IgD-negative memory B cell (primary cell): ENCODE measurements at regions not wholly inside any gene's neighbourhood (a gene's known extent, or its start where the extent isn't known, plus 50 kb on each side); places are given as distances from the start of the nearest gene placed in this dataset.
"Not testable (repeated sequence)": the region's sequence is repeated elsewhere in the genome, so short reads cannot be mapped to it uniquely, and the experiment has no call there.

Experiments used
- H3K27ac Mint-ChIP-seq, 3 donors: one replicate each; pipeline ENCODE4 v1.8.0; 2020 to 2022; ENCODE audit warnings: mild to moderate bottlenecking in 3 of 3, mixed read lengths in 3 of 3, moderate library complexity in 1 of 3
- H3K27me3 Mint-ChIP-seq: one replicate; pipeline ENCODE4 v1.8.0; 2021; ENCODE audit warnings: mixed read lengths
- H3K36me3 Mint-ChIP-seq: one replicate; pipeline ENCODE4 v1.8.0; 2020; ENCODE audit warnings: mild to moderate bottlenecking, mixed read lengths
- H3K4me1 Mint-ChIP-seq, 3 donors: one replicate each; pipeline ENCODE4 v1.8.0; 2020 to 2022; ENCODE audit warnings: mixed read lengths in 3 of 3, mild to moderate bottlenecking in 1 of 3
- H3K4me3 Mint-ChIP-seq, 4 donors: one replicate each; pipeline ENCODE4 v1.8.0; 2020 to 2022; ENCODE audit warnings: mild to moderate bottlenecking in 4 of 4, mixed read lengths in 4 of 4, moderate library complexity in 3 of 4
- H3K9me3 Mint-ChIP-seq, 3 donors: one replicate each; pipeline ENCODE4 v1.8.0; 2020 to 2021; ENCODE audit warnings: mixed read lengths in 3 of 3, mild to moderate bottlenecking in 1 of 3

GRCh38 chr5:156208271-156208670 is 118.7 kb upstream of the SGCD start:
- no peaks in the 10 kb centered on the region for H3K36me3 Mint-ChIP-seq
- H3K27me3 Mint-ChIP-seq, result no peaks in the 10 kb centered on the region
- H3K27ac Mint-ChIP-seq, result no peak overlapping the region
- H3K9me3 Mint-ChIP-seq, result peaks cover 0 to 6% (median 2%) of the 10 kb centered on the region in 3 donors
- H3K4me3 Mint-ChIP-seq, result no peak overlapping the region
- H3K4me1 Mint-ChIP-seq, result no peaks in the 10 kb centered on the region

GRCh38 chr5:156218367-156219158 is 108.4 kb upstream of the SGCD start:
- Mint-ChIP-seq H3K9me3 (peaks cover 0 to 4% (median 2%) of the 10 kb centered on the region in 3 donors), H3K36me3 (no peaks in the 10 kb centered on the region), H3K4me3 (no peak overlapping the region), H3K4me1 (no peaks in the 10 kb centered on the region), H3K27ac (no peak overlapping the region), H3K27me3 (peaks cover 2% of the 10 kb centered on the region)

GRCh38 chr5:156219483-156220005 is 107.4 kb upstream of the SGCD start:
- Mint-ChIP-seq H3K27ac (no peak overlapping the region), H3K27me3 (peaks cover 2% of the 10 kb centered on the region), H3K4me1 (no peaks in the 10 kb centered on the region), H3K9me3 (peaks cover 0 to 3% (median 2%) of the 10 kb centered on the region in 3 donors), H3K4me3 (no peak overlapping the region), H3K36me3 (no peaks in the 10 kb centered on the region)

GRCh38 chr5:156221816-156222215 is 105.1 kb upstream of the SGCD start:
- no peaks in the 10 kb centered on the region for H3K9me3 Mint-ChIP-seq
- H3K4me3 Mint-ChIP-seq, result no peak overlapping the region
- H3K27me3 Mint-ChIP-seq, result peaks cover 2% of the 10 kb centered on the region
- H3K4me1 Mint-ChIP-seq, result no peaks in the 10 kb centered on the region
- no peaks in the 10 kb centered on the region for H3K36me3 Mint-ChIP-seq
- no peak overlapping the region for H3K27ac Mint-ChIP-seq

- Mint-ChIP-seq H3K4me1 (no peaks in the 10 kb centered on the region), H3K27me3 (peaks cover 2% of the 10 kb centered on the region), H3K9me3 (no peaks in the 10 kb centered on the region), H3K4me3 (no peak overlapping the region), H3K27ac (no peak overlapping the region), H3K36me3 (no peaks in the 10 kb centered on the region)
These were observed 103.4 kb upstream of the SGCD start for GRCh38 chr5:156223547-156223946.

- H3K27ac Mint-ChIP-seq, H3K27me3 Mint-ChIP-seq, H3K4me1 Mint-ChIP-seq, H3K9me3 Mint-ChIP-seq, H3K36me3 Mint-ChIP-seq, H3K4me3 Mint-ChIP-seq: not testable (repeated sequence)
These were observed 100.5 kb upstream of the SGCD start for GRCh38 chr5:156226485-156226884.

GRCh38 chr5:156230887-156231286 is 96.1 kb upstream of the SGCD start:
- H3K27me3 Mint-ChIP-seq, result no peaks in the 10 kb centered on the region
- H3K4me1 Mint-ChIP-seq, result no peaks in the 10 kb centered on the region
- no peak overlapping the region for H3K27ac Mint-ChIP-seq
- no peaks in the 10 kb centered on the region for H3K36me3 Mint-ChIP-seq
- no peak overlapping the region for H3K4me3 Mint-ChIP-seq
- no peaks in the 10 kb centered on the region for H3K9me3 Mint-ChIP-seq

- H3K27ac Mint-ChIP-seq, result no peak overlapping the region
- no peak overlapping the region for H3K4me3 Mint-ChIP-seq
- no peaks in the 10 kb centered on the region for H3K4me1 Mint-ChIP-seq
- no peaks in the 10 kb centered on the region for H3K36me3 Mint-ChIP-seq
- H3K27me3 Mint-ChIP-seq, result no peaks in the 10 kb centered on the region
- no peaks in the 10 kb centered on the region for H3K9me3 Mint-ChIP-seq
These were observed 94.6 kb upstream of the SGCD start for GRCh38 chr5:156232251-156232869.

- Mint-ChIP-seq H3K27me3 (peaks cover 3% of the 10 kb centered on the region), H3K4me3 (no peak overlapping the region), H3K36me3 (no peaks in the 10 kb centered on the region), H3K9me3 (no peaks in the 10 kb centered on the region), H3K27ac (no peak overlapping the region), H3K4me1 (no peaks in the 10 kb centered on the region)
These were observed 89.6 kb upstream of the SGCD start for GRCh38 chr5:156237361-156237760.

GRCh38 chr5:156239800-156240199 is 87.2 kb upstream of the SGCD start:
- peaks cover 3% of the 10 kb centered on the region for H3K27me3 Mint-ChIP-seq
- H3K27ac Mint-ChIP-seq, result no peak overlapping the region
- no peaks in the 10 kb centered on the region for H3K36me3 Mint-ChIP-seq
- no peak overlapping the region for H3K4me3 Mint-ChIP-seq
- no peaks in the 10 kb centered on the region for H3K9me3 Mint-ChIP-seq
- H3K4me1 Mint-ChIP-seq, result no peaks in the 10 kb centered on the region

GRCh38 chr5:156240414-156240813 is 86.5 kb upstream of the SGCD start:
- Mint-ChIP-seq H3K4me3 (no peak overlapping the region), H3K27ac (no peak overlapping the region), H3K4me1 (no peaks in the 10 kb centered on the region), H3K9me3 (no peaks in the 10 kb centered on the region), H3K27me3 (peaks cover 3% of the 10 kb centered on the region), H3K36me3 (no peaks in the 10 kb centered on the region)

- no peaks in the 10 kb centered on the region for H3K36me3 Mint-ChIP-seq
- peaks cover 3% of the 10 kb centered on the region for H3K27me3 Mint-ChIP-seq
- H3K27ac Mint-ChIP-seq, result no peak overlapping the region
- H3K4me1 Mint-ChIP-seq, result no peaks in the 10 kb centered on the region
- no peaks in the 10 kb centered on the region for H3K9me3 Mint-ChIP-seq
- no peak overlapping the region for H3K4me3 Mint-ChIP-seq
These were observed 85.7 kb upstream of the SGCD start for GRCh38 chr5:156241266-156241665.

GRCh38 chr5:156245895-156246294 is 81.1 kb upstream of the SGCD start:
- Mint-ChIP-seq H3K36me3 (no peaks in the 10 kb centered on the region), H3K4me3 (no peak overlapping the region), H3K9me3 (peaks cover 0 to 2% (median 1%) of the 10 kb centered on the region in 3 donors), H3K4me1 (no peaks in the 10 kb centered on the region), H3K27ac (no peak overlapping the region), H3K27me3 (peaks cover 2% of the 10 kb centered on the region)

GRCh38 chr5:156251076-156251475 is 75.9 kb upstream of the SGCD start:
- peaks cover 2% of the 10 kb centered on the region for H3K27me3 Mint-ChIP-seq
- H3K36me3 Mint-ChIP-seq, result no peaks in the 10 kb centered on the region
- no peaks in the 10 kb centered on the region for H3K4me1 Mint-ChIP-seq
- H3K4me3 Mint-ChIP-seq, result no peak overlapping the region
- peaks cover 0 to 2% (median 1%) of the 10 kb centered on the region in 3 donors for H3K9me3 Mint-ChIP-seq
- no peak overlapping the region for H3K27ac Mint-ChIP-seq

GRCh38 chr5:156253130-156253529 is 73.8 kb upstream of the SGCD start:
- Mint-ChIP-seq H3K36me3 (no peaks in the 10 kb centered on the region), H3K4me3 (peak overlapping the region in 1 of 4 donors; percentile 49), H3K4me1 (no peaks in the 10 kb centered on the region), H3K9me3 (no peaks in the 10 kb centered on the region), H3K27ac (no peak overlapping the region), H3K27me3 (peaks cover 2% of the 10 kb centered on the region)

- H3K4me3 Mint-ChIP-seq, result no peak overlapping the region
- H3K27me3 Mint-ChIP-seq, result no peaks in the 10 kb centered on the region
- H3K4me1 Mint-ChIP-seq, result no peaks in the 10 kb centered on the region
- H3K36me3 Mint-ChIP-seq, result no peaks in the 10 kb centered on the region
- no peaks in the 10 kb centered on the region for H3K9me3 Mint-ChIP-seq
- H3K27ac Mint-ChIP-seq, result no peak overlapping the region
These were observed 72.8 kb upstream of the SGCD start for GRCh38 chr5:156254196-156254595.
